NCI-H2196 treated with DMSO at 0.1 percent for 48 hours (cell line): ENCODE measurements at regions not wholly inside any gene's neighbourhood (a gene's known extent, or its start where the extent isn't known, plus 50 kb on each side); places are given as distances from the start of the nearest gene placed in this dataset.

Experiments used
- DNase-seq: peaks from one replicate; lab custom pipeline; 2025; ENCODE audit not compliant: unreplicated experiment; lab: John Stamatoyannopoulos, UW

DNA sequence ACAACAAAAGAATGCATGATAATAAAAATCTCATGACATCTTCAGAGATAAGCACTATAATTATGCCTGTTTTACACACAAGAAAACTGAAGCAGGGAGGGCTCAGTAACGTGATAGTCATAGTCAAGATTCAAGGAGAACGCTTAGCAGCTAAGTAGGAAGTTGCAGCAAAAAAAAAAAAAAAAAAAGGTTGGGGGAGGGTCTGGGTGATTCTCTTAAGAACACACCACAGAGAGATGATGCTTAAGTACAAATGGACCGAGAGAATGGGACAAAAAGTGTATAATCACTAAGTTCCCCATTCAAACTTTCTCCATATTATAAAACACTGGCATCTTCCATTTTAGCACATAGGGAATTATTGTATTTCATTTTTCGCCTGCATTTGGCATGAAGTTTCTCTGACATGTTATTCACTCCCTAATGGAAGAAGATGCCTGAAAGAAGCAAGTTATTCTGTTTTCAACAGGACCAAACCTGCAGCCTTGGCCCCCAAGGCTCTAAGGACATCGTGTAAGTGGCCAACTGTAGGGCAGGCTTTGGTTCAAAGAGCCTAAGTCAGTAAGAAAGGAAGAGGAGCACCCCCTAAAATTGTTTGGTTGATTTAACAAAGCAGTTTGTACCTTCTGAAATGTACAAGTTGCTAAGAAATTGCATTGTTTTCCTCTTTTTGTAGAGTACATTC, 142.9 kb upstream of the TMPO start:
- DNase-seq = no peak

- peak; percentile 36 for DNase-seq
Measured at GRCh38 chr12:98373025-98373554, 142.3 kb upstream of the TMPO start.

DNA sequence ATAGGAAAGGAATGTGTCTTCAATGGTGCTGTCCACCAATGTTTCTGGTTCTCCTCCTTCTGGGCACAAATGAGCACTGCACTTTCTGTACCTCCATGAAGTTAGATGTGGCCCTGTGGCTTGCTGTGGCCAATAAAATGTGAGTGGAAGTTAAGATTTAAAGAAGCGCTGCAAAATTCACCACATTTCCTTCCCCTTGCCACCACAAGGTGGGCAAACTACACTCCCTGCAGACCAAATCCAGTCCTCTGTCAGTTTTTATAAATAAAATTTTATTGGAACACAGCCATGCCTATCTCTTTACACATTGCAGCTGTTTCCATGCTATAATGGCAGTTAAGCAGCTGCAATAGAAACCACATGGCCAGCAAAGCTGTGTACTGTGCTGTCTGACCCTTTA, 141.4 kb upstream of the TMPO start:
- DNase-seq = no peak

DNA sequence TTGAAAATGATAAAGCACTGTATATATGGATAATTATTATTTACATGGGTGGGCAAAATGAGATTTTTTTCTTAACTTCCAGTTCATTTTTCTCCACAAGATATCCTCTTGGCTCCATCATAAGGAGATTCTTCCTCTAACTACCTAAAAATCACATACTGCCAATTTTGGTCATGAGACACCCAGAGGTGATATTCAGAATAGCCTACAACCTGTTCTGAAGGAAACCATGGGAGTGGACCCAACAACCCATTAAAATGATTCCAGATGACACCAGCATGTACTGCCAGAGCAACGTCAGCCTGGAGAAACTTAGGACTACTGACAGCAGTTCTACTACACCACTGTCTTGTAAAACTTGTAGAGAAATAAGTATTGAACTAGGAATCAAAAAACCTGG, 136.3 kb upstream of the TMPO start:
- no peak for DNase-seq

- DNase-seq = no peak
Measured at GRCh38 chr12:98385641-98386040, 129.7 kb upstream of the TMPO start.

GRCh38 chr12:98387444-98387843, 127.9 kb upstream of the TMPO start:
- DNase-seq = no peak

DNA sequence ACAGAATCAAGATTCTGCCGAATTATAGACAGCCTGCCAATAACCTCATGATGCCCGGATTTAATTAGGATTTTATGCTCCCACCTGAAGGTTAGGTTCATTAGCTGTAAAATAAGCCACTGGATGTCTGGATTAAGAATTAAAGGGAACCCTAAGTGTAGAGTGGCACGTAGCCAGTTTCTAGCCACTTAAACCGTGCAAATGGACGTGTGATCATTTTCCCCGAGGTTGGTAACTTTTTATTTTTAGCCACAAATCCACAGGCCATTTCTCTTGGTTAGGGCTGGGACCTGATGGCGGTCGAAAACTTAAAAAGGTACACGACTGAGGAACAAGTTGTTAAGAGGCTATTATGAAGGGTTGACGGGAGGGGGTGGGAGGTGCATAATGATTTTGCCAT, 127.3 kb upstream of the TMPO start:
- DNase-seq = no peak

- no peak for DNase-seq
Measured at GRCh38 chr12:98389593-98389992, 125.8 kb upstream of the TMPO start.

DNA sequence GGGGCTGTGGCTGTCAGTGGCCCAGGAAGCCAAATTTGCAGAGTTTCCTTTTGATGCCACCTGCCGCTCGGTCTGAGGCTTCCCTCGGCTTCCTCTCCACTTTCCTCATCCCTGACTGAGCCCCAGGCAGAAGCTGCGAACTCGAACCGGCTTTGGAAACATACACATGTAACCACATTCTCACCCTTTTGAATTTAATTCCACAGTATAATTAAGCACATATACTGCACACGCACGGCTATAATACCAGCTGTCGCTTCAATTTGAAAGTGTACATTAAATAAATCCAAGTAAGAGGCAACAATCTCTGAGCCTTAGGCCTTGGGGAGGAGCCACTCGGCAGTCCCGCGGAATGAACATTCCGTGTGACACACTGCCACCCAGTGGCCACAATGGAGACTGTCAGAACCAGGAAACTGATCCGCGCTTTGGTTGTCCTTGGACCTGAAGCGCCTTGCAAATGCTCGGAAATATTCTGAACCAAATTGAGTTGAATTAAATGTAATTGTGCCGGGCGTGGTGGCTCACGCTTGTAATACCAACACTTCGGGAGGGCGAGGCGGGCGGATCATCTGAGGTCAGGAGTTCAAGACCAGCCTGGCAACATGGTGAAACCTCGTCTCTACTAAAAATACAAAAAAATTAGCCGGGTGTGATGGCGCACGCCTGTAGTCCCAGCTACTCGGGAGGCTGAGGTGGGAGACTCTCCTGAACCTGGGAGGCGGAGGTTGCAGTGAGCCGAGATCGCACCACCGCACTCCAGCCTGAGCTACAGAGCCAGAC, 117.9 kb upstream of the TMPO start:
- peak; percentile 85 for DNase-seq

- DNase-seq = no peak
Measured at GRCh38 chr12:98399532-98399931, 115.9 kb upstream of the TMPO start.

DNA sequence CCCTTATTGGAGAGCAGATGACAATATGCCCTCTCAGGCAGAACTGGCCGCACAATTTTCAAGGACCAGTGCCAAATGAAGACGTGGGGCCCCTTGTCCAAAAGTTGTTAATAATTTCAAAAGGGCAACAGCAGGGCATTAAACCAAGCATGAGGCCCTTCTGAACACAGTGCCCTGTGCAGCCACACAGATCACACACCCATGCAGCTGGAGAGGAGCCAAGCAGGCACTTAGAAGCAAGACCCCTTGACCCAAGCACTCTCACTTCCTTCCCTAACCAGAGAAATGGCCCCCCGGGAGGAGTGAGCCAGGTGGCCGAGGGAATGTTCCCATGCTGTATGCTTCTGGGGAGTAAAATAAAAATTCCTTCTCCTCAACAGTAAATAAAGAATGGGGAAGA, 114.0 kb upstream of the TMPO start:
- DNase-seq = no peak

- DNase-seq = no peak
Measured at GRCh38 chr12:98402091-98402490, 113.3 kb upstream of the TMPO start.

DNA sequence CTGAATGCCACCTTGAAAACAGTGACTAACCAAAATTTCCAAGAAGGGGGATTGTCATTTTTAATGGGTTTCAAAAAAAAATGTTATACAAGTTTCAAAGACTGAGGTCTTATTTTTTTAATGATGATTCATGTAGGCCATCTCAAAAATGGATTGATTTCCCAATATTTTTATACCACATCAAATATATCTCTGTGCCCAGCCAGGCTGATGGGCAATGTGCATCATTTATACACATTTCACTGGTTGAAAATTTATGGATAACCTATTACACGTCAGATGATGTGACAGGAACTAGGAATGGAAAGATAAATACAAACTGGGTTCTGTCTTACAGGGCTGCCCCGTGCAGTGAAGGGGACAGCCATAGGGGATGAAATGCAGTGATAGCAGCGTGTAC, 112.7 kb upstream of the TMPO start:
- DNase-seq = no peak

- DNase-seq = no peak
Measured at GRCh38 chr12:98403385-98403784, 112.0 kb upstream of the TMPO start.

GRCh38 chr12:98403936-98404335, 111.5 kb upstream of the TMPO start:
- no peak for DNase-seq

DNA sequence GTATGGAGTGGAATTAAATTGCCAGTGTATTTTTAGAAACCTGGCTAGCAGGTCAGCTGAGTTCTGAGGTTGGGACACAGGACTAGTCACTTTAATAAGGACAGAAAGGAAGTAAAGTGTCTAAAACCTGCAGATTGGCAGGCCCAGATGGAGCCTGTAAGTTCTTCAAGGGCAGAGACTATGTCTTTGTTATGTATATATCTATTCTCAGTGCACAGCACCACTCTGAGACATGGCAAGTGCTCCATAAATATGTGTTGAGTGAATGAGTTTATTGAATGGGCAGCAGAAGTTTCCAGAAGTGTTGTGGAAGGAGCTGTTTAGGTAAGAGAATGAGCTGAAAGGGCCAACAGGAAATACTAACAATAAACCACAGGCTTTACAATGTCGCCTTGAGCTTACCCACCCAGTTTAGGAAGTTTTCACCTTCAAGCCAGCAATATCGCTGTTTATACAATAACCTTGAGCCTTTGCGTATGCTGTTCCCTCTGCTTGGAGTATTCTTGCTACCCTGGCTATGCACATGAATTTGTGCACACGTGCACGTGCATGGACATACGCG, 109.5 kb upstream of the TMPO start:
- DNase-seq = no peak

- no peak for DNase-seq
Measured at GRCh38 chr12:98406378-98406777, 109.0 kb upstream of the TMPO start.

DNA sequence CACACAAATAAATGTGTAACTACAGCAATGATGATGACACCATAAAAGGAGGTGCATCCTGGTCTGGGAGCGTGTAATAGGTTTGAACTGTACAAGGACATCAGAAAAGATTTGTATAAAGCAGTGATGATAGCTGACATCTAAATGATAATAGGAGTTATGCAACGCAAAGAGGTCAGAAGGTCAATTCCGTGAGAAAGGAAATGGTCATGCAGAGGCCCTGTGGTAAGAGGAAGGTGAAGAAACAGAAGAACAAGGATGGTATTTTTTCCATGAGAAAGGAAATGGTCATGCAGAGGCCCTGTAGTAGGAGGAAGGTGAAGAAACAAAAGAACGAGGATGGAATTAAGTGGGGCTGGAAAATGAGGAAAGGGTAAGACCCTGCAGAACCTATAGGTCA, 106.7 kb upstream of the TMPO start:
- no peak for DNase-seq

DNA sequence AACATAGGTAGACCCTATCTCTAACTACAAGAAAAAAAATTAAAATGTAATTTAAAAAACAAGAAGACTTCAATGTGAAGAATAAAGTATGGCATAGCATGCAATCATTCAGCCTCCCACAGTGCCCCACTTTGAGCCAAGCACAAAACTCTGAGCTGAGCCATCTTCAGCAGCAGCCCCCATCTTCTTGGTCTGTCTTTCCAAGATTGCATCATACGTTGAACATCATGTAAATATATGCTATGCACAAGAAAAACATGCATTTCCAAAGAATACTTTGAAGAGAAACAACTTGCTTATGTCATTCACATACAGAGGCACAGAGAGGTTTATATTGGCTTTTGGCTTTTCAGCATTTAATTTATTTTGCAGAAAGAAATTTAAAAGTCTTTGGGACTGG, 105.8 kb upstream of the TMPO start:
- no peak for DNase-seq

DNA sequence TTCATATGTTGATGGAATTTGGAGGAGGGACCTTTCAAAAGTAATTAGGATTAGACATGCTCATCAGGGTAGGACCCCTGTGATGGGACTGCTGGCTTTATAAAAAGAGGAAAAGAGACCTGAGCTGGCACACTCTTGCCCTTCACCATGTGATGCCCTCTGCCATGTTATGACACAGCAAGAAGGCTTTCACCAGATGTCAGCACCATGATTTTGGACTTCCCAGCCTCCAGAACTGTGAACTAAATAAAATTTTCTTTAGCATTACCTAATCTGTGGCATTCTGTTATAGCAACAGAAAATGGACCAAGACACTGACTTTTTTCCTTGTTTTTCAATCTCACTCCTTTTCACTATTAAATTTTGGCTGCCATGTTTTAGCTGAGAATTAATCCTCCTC, 105.0 kb upstream of the TMPO start:
- DNase-seq = no peak

GRCh38 chr12:98416845-98417244, 98.5 kb upstream of the TMPO start:
- DNase-seq = no peak

DNA sequence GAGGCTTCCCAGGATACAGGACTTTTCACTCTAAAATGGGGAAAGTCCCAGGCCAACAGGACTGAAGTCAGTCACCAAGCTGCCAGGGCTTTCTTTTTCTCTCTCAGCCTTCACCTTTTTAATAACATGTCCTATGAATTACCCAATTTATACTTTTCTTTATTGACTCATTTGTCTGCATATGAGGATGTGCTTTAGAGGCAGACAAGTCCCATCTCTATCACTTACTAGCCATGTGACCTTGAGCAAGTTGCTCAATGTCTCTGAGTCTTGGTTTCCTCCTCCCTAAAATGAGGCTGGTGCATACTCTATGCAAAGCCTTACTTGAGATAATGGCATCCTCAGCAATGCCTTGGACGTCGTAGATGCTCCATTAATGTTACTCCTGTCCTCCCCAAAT, 98.1 kb upstream of the TMPO start:
- no peak for DNase-seq
